ENCODE measurements at regions not wholly inside any gene's neighbourhood (a gene's known extent, or its start where the extent isn't known, plus 50 kb on each side); places are given as distances from the start of the nearest gene placed in this dataset.

GRCh38 chr20:12896180-12896579 is 112.6 kb upstream of the SPTLC3 start:
- no peaks in the 10 kb centered on the region for H3K79me2 ChIP-seq (ENCODE audit: insufficient read depth, low read length)
- no peaks in the 10 kb centered on the region for H3K36me3 ChIP-seq (ENCODE audit: insufficient read depth, low read length)
- no peak for ATAC-seq (ENCODE audit: insufficient read depth, low read depth)
- H3K9me3 ChIP-seq (ENCODE audit: insufficient read depth, low read length, severe bottlenecking): no peaks in the 10 kb centered on the region
- TF ChIP-seq EZH2 (IDR thresholded peaks at IDR 0.05; ENCODE audit: borderline replicate concordance, low read depth, low read length, severe bottlenecking) (no peak), CTCF (IDR thresholded peaks at IDR 0.05; ENCODE audit: borderline replicate concordance, extremely low read depth, low read length, poor library complexity, severe bottlenecking) (no peak)
- H3K4me3 ChIP-seq (ENCODE audit: low read depth in 1 of 2, low read length in 2 of 2): no peak overlapping the region
- DNase-seq: no peak
- H3K4me1 ChIP-seq (ENCODE audit: insufficient read depth, low read length): no peaks in the 10 kb centered on the region
- no peak overlapping the region for H2AFZ ChIP-seq (ENCODE audit: low read depth, low read length)
- peaks cover 10% of the 10 kb centered on the region for H3K27me3 ChIP-seq (ENCODE audit: insufficient read depth, low read length, poor library complexity)
- H3K27ac ChIP-seq (ENCODE audit: low read length): no peak overlapping the region
- no peak overlapping the region for H3K9ac ChIP-seq (ENCODE audit: low read depth, low read length)
- no peaks in the 10 kb centered on the region for H4K20me1 ChIP-seq (ENCODE audit: insufficient read depth, low read length)
- H3K4me2 ChIP-seq (ENCODE audit: insufficient read depth, low read length): no peak overlapping the region

GRCh38 chr20:12902992-12903391 is 105.8 kb upstream of the SPTLC3 start:
- Histone ChIP-seq H3K27ac (ENCODE audit: low read length) (no peak overlapping the region), H3K9me3 (ENCODE audit: insufficient read depth, low read length, severe bottlenecking) (no peaks in the 10 kb centered on the region), H3K36me3 (ENCODE audit: insufficient read depth, low read length) (no peaks in the 10 kb centered on the region), H2AFZ (ENCODE audit: low read depth, low read length) (no peak overlapping the region), H3K79me2 (ENCODE audit: insufficient read depth, low read length) (no peaks in the 10 kb centered on the region), H3K27me3 (ENCODE audit: insufficient read depth, low read length, poor library complexity) (no peaks in the 10 kb centered on the region), H3K4me3 (ENCODE audit: low read depth in 1 of 2, low read length in 2 of 2) (no peak overlapping the region), H3K4me2 (ENCODE audit: insufficient read depth, low read length) (no peak overlapping the region), H3K9ac (ENCODE audit: low read depth, low read length) (no peak overlapping the region), H4K20me1 (ENCODE audit: insufficient read depth, low read length) (no peaks in the 10 kb centered on the region), H3K4me1 (ENCODE audit: insufficient read depth, low read length) (no peaks in the 10 kb centered on the region)
- no peak for DNase-seq
- TF ChIP-seq EZH2 (IDR thresholded peaks at IDR 0.05; ENCODE audit: borderline replicate concordance, low read depth, low read length, severe bottlenecking): no peak
- no peak for TF ChIP-seq CTCF (IDR thresholded peaks at IDR 0.05; ENCODE audit: borderline replicate concordance, extremely low read depth, low read length, poor library complexity, severe bottlenecking)
- no peak for ATAC-seq (ENCODE audit: insufficient read depth, low read depth)

- Histone ChIP-seq H3K4me2 (ENCODE audit: insufficient read depth, low read length) (no peak overlapping the region), H3K9ac (ENCODE audit: low read depth, low read length) (no peak overlapping the region), H3K79me2 (ENCODE audit: insufficient read depth, low read length) (no peaks in the 10 kb centered on the region), H4K20me1 (ENCODE audit: insufficient read depth, low read length) (no peaks in the 10 kb centered on the region), H3K27ac (ENCODE audit: low read length) (no peak overlapping the region), H3K36me3 (ENCODE audit: insufficient read depth, low read length) (no peaks in the 10 kb centered on the region), H3K4me3 (ENCODE audit: low read depth in 1 of 2, low read length in 2 of 2) (no peak overlapping the region), H2AFZ (ENCODE audit: low read depth, low read length) (no peak overlapping the region), H3K9me3 (ENCODE audit: insufficient read depth, low read length, severe bottlenecking) (no peaks in the 10 kb centered on the region), H3K4me1 (ENCODE audit: insufficient read depth, low read length) (no peaks in the 10 kb centered on the region), H3K27me3 (ENCODE audit: insufficient read depth, low read length, poor library complexity) (peaks cover 8% of the 10 kb centered on the region)
- TF ChIP-seq EZH2 (IDR thresholded peaks at IDR 0.05; ENCODE audit: borderline replicate concordance, low read depth, low read length, severe bottlenecking) (no peak), CTCF (IDR thresholded peaks at IDR 0.05; ENCODE audit: borderline replicate concordance, extremely low read depth, low read length, poor library complexity, severe bottlenecking) (no peak)
- no peak for ATAC-seq (ENCODE audit: insufficient read depth, low read depth)
- DNase-seq: no peak
Observed at GRCh38 chr20:12906361-12906760, 102.4 kb upstream of the SPTLC3 start.

GRCh38 chr20:12911372-12911771 is 97.4 kb upstream of the SPTLC3 start:
- Histone ChIP-seq H3K36me3 (ENCODE audit: insufficient read depth, low read length) (no peaks in the 10 kb centered on the region), H2AFZ (ENCODE audit: low read depth, low read length) (no peak overlapping the region), H4K20me1 (ENCODE audit: insufficient read depth, low read length) (no peaks in the 10 kb centered on the region), H3K4me3 (ENCODE audit: low read depth in 1 of 2, low read length in 2 of 2) (no peak overlapping the region), H3K9ac (ENCODE audit: low read depth, low read length) (no peak overlapping the region), H3K4me2 (ENCODE audit: insufficient read depth, low read length) (no peak overlapping the region), H3K4me1 (ENCODE audit: insufficient read depth, low read length) (no peaks in the 10 kb centered on the region), H3K27ac (ENCODE audit: low read length) (no peak overlapping the region), H3K9me3 (ENCODE audit: insufficient read depth, low read length, severe bottlenecking) (no peaks in the 10 kb centered on the region), H3K79me2 (ENCODE audit: insufficient read depth, low read length) (no peaks in the 10 kb centered on the region), H3K27me3 (ENCODE audit: insufficient read depth, low read length, poor library complexity) (peaks cover 15% of the 10 kb centered on the region)
- TF ChIP-seq CTCF (IDR thresholded peaks at IDR 0.05; ENCODE audit: borderline replicate concordance, extremely low read depth, low read length, poor library complexity, severe bottlenecking) (no peak), EZH2 (IDR thresholded peaks at IDR 0.05; ENCODE audit: borderline replicate concordance, low read depth, low read length, severe bottlenecking) (no peak)
- ATAC-seq (ENCODE audit: insufficient read depth, low read depth): no peak
- DNase-seq: no peak
